ENCODE measurements at regions not wholly inside any gene's neighbourhood (a gene's known extent, or its start where the extent isn't known, plus 50 kb on each side); places are given as distances from the start of the nearest gene placed in this dataset.

DNA sequence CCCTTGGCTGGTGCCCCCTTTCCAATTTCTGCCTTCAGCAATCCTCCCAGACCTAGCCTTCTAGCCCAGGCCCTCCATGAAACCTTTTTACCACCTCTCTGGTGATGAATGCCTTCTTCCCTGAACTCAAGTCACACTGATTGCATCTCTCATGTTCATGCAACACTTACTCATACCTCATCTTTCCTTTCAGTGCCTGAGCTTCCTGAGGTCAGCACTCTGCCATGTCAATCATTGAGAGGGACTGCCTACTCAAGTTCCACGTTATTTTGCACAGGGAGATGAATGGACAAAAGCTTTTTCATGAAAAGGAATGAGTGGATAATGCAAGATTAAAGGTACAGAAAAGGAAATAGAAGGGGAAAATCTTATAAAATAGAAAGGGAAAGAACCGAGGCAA lies 60.1 kb upstream of the PLEKHG1 start:
- DNase-seq, result no peak

DNA sequence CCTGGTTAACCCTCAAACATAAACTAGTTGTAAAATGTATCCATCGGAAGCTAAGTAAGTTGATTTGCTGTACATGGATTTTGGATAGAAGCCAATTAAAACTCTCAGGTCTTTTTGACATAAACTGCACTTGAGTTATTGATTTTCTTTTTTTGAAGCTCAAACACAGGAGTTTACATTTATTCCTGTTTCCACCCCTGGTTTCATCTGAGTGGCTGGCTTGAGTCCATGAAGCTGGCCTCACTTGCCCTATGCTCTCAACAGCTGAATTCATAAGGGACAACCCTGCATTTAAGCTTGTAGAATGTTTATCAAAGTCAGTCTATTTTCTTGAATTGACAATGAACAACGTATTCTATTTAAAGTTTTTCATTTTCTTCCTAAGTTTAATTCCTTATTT lies 58.1 kb upstream of the PLEKHG1 start:
- no peak for DNase-seq

DNA sequence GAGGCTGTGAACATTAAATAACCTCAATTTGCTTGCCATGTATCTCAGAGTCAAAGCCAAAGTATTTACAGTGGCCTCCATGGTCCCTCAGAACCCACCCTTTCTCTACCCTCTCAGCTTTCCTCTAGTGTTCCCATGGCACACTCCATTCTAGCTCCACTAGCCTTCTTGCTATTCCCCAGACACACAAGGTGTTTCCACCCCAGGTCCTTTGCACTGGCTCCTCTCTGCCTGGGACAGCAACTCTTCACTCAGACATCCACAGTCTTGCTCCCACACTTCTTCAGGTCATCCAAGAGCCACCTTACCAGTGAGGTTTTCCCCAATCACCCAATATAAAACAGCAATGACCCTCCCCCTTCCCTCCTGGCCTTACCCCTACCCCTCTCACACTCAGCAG lies 56.5 kb upstream of the PLEKHG1 start:
- no peak for DNase-seq

DNA sequence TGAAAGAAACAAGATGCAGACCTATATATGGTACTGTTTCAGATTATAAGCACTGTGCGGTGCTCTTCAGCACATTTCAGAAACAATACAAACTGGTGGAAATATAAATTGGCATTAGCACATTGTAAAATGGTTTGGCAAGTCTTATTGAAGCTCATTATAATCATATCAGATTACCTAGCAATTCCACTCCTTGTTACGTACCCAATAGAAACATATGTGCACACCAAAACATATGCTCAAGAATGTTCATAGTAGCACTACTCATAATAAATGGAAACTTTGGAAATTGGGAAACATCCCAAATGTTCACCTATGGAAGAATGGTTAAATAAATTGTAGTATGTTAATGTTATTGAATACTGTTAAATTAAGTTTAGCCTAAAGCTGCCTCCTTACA lies 54.9 kb upstream of the PLEKHG1 start:
- DNase-seq, result no peak

DNA sequence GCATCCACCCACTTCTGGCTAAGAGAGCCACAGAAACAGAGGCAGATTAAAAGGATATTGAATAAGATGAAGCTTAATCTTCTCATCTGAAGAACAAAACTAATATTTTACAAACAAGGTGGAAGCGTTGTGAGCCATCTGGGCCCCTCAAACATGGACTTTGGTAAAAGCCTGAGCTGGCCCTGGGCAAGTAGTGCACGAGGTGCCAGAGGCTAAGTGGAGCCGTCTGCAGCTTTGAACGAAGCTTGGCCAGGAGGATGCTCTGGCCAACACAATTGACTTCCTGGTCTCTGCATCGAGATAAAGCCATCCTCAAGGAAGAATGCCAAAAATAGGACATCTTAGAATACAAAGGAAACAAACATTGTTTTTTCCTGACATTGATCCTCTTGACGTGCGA lies 53.2 kb upstream of the PLEKHG1 start:
- no peak for DNase-seq

DNA sequence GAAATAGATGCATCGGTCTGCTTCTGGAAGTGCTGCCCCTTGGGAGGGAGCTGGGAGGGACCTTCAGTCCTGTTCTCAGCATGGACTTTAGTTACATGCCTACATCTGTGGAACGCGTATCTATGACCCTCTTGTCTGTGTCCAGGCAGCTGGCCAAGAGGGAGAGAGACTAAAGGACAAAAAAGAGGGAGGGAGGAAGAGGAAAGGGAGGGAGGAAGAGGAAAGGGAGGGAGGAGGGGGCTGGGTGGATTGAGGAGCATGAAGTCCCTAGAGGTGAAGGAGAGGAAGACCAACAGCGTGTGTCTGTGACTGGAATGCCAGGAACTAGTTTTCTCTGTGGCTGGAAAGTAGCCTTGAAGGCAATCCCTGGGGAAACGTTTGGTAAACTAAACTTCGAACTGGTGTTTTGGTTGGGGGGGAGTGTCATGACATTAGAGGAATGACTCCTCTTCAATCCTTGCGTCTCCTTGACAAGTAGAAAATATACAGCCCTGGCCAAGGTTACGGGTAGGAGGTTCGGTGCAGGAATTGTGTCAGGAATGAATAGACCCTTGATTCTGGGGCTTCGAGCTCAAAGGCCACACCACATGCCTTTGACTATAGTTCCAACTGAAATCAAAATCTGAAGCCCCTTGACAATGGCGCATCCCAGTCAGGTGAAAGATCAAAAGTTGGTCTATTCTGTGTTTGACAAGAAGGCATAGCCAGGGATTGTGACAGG lies 52.0 kb upstream of the PLEKHG1 start:
- DNase-seq, result no peak

DNA sequence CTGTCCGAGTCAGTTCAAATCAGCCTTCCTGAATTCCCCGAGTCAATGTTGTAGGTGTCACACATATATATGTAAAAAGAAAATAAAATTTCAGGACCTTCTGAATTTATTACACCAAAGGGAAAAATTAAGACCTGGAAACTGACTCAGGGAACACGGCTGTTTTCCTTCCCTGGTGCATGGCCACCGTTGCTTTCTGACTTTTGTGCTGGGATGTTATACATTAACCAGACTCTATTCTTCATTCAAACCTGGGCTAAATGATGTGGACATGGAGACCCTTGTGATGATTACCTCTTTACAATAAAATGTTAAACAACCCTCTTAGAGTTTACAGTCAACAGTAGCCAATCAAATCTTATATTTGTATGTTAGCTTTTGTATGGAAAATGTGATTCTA lies 51.4 kb upstream of the PLEKHG1 start:
- no peak for DNase-seq

DNA sequence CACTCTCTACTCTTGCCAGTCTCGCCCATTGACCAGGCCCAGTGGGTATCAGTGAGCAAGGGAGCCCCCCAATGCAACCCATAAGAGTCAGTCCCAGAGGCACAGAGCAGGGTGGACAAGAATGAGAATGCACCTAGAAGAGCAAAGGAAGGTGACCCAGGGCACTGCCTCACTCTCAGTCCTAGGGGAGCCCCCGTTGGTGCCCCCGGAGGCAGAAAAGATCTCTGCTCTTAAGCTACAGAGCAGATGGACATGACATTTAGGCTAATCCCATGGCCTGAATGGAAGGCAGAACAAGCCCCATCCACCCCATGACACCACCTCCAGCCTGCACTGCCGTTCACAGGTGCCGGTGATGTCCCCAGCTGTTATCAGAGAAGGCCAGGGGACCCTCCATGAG lies 50.7 kb upstream of the PLEKHG1 start:
- DNase-seq, result no peak

DNA sequence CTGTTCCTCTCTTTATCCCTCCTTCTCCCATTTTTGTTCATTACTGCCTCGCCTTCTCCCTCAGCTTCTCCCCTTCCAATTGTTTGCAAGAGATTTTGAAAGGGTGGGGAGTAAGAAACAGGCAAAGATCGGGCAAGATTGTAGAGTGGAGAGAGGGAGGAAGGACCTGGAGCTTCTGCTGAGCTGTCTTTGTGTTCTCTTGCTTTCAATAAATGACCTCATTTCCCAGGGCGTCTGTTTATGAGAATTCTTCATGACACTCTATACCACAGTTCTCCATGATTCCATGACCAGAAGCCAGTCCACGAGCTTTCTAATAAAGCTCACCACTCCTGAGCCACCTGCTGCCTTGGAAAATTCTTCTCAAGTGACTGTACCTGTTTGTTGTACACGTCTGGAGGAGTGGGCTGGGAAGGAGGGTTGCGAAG lies 50.0 kb upstream of the PLEKHG1 start:
- DNase-seq, result no peak
